Hindlimb muscle (tissue), 1 donor: ENCODE measurements at regions not wholly inside any gene's neighbourhood (a gene's known extent, or its start where the extent isn't known, plus 50 kb on each side); places are given as distances from the start of the nearest gene placed in this dataset.

Experiments used
- DNase-seq: peaks from one replicate; pipeline ENCODE4 v3.0.0-alpha.2; 2013

- DNase-seq, result no peak
Measured at GRCh38 chr6:95364016-95364604, 213.2 kb upstream of the MANEA start.

GRCh38 chr6:95365454-95365853 is 211.9 kb upstream of the MANEA start:
- no peak for DNase-seq

- DNase-seq, result no peak
Measured at GRCh38 chr6:95366414-95366813, 210.9 kb upstream of the MANEA start.

- no peak for DNase-seq
Measured at GRCh38 chr6:95383878-95384277, 193.5 kb upstream of the MANEA start.

GRCh38 chr6:95384988-95385387 is 192.3 kb upstream of the MANEA start:
- DNase-seq, result no peak

- no peak for DNase-seq
Measured at GRCh38 chr6:95387845-95388244, 189.5 kb upstream of the MANEA start.

GRCh38 chr6:95404777-95405176 is 172.6 kb upstream of the MANEA start:
- DNase-seq, result no peak

- DNase-seq, result no peak
Measured at GRCh38 chr6:95408111-95408510, 169.2 kb upstream of the MANEA start.

- no peak for DNase-seq
Measured at GRCh38 chr6:95410168-95410567, 167.2 kb upstream of the MANEA start.

GRCh38 chr6:95413789-95414188 is 163.5 kb upstream of the MANEA start:
- DNase-seq, result no peak

GRCh38 chr6:95417856-95418255 is 159.5 kb upstream of the MANEA start:
- no peak for DNase-seq

- no peak for DNase-seq
Measured at GRCh38 chr6:95420792-95421191, 156.5 kb upstream of the MANEA start.

GRCh38 chr6:95423331-95423730 is 154.0 kb upstream of the MANEA start:
- DNase-seq, result no peak

- DNase-seq, result peak; percentile 10
Measured at GRCh38 chr6:95431637-95432228, 145.6 kb upstream of the MANEA start.

- DNase-seq, result no peak
Measured at GRCh38 chr6:95439741-95440140, 137.6 kb upstream of the MANEA start.

GRCh38 chr6:95448208-95448607 is 129.1 kb upstream of the MANEA start:
- DNase-seq, result no peak

- DNase-seq, result no peak
Measured at GRCh38 chr6:95469511-95469910, 107.8 kb upstream of the MANEA start.

GRCh38 chr6:95478941-95479340 is 98.4 kb upstream of the MANEA start:
- DNase-seq, result no peak

- no peak for DNase-seq
Measured at GRCh38 chr6:95487817-95488216, 89.5 kb upstream of the MANEA start.

GRCh38 chr6:95489185-95489863 is 88.0 kb upstream of the MANEA start:
- DNase-seq, result no peak

- DNase-seq, result no peak
Measured at GRCh38 chr6:95496769-95497426, 80.4 kb upstream of the MANEA start.

GRCh38 chr6:95501032-95501904 is 76.1 kb upstream of the MANEA start:
- no peak for DNase-seq

GRCh38 chr6:95503568-95503967 is 73.8 kb upstream of the MANEA start:
- DNase-seq, result no peak
